Endothelial cell of umbilical vein (primary cell): ENCODE measurements at regions not wholly inside any gene's neighbourhood (a gene's known extent, or its start where the extent isn't known, plus 50 kb on each side); places are given as distances from the start of the nearest gene placed in this dataset.

Experiments used
- EZH2 ChIP-seq: IDR thresholded peaks from 2 replicates; pipeline ENCODE4 v1.6.1; 2012; ENCODE audit warnings: borderline replicate concordance, low read depth, mild to moderate bottlenecking, moderate library complexity, low read length, inconsistent platforms; ENCODE audit not compliant: severe bottlenecking
- FOS ChIP-seq: IDR thresholded peaks from 2 replicates; pipeline ENCODE4 v1.6.1; 2011; ENCODE audit warnings: mild to moderate bottlenecking, low read length, moderate library complexity, borderline replicate concordance; ENCODE audit not compliant: insufficient read depth
- MYC ChIP-seq: IDR thresholded peaks from one replicate; pipeline ENCODE4 v1.6.1; 2011; ENCODE audit warnings: mild to moderate bottlenecking, low read depth, low read length
- POLR2A ChIP-seq: IDR thresholded peaks from 2 replicates; pipeline ENCODE4 v1.6.1; 2012; ENCODE audit warnings: low read depth, mild to moderate bottlenecking, control low read depth, low read length
- POLR2AphosphoS5 ChIP-seq: IDR thresholded peaks from 2 replicates; pipeline ENCODE4 v1.6.1; 2012; ENCODE audit warnings: low read depth, mild to moderate bottlenecking, control low read depth, low read length, moderate library complexity; ENCODE audit not compliant: insufficient read depth
- TF ChIP-seq, protein P1 (sequence below), 2 donors: IDR thresholded peaks; 1 replicate in 1 of 2; 2 replicates in 1 of 2; pipeline ENCODE4 v1.5.1; 2011; ENCODE audit warnings: low read length in 2 of 2, mild to moderate bottlenecking in 2 of 2, moderate library complexity in 2 of 2, control low read depth in 1 of 2, inconsistent platforms in 1 of 2, low read depth in 1 of 2; ENCODE audit not compliant: insufficient read depth in 1 of 2; ENCODE audit errors: extremely low read depth in 1 of 2
- TF ChIP-seq, protein P2 (sequence below): IDR thresholded peaks from 2 replicates; pipeline ENCODE4 v1.6.1; 2011; ENCODE audit not compliant: insufficient read depth, insufficient read length

DNA sequence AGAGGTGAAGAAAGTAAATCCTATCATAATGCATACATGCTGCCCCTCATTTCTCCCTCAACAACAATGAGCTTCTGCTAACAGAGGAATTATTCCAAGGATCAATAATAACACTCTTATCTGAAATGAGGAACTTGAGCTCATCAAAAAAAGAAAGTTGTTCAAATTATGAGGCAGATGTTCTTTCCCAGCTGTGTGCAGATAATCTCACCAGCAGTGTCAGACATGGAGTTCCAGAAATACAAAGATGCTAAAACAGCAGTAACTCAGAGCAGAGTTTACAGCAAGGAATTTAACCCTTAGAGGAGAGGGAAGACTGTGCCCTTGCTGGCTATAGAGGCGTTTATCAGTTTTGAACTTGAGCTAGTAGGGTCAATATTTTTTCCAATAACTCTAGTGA, 153.1 kb downstream of the TRIM36 start:
- TF ChIP-seq, protein P1, sequence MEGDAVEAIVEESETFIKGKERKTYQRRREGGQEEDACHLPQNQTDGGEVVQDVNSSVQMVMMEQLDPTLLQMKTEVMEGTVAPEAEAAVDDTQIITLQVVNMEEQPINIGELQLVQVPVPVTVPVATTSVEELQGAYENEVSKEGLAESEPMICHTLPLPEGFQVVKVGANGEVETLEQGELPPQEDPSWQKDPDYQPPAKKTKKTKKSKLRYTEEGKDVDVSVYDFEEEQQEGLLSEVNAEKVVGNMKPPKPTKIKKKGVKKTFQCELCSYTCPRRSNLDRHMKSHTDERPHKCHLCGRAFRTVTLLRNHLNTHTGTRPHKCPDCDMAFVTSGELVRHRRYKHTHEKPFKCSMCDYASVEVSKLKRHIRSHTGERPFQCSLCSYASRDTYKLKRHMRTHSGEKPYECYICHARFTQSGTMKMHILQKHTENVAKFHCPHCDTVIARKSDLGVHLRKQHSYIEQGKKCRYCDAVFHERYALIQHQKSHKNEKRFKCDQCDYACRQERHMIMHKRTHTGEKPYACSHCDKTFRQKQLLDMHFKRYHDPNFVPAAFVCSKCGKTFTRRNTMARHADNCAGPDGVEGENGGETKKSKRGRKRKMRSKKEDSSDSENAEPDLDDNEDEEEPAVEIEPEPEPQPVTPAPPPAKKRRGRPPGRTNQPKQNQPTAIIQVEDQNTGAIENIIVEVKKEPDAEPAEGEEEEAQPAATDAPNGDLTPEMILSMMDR (IDR thresholded peaks at IDR 0.05; ENCODE audit: extremely low read depth in 1 of 2, insufficient read depth in 1 of 2, low read depth in 1 of 2, low read length in 2 of 2), result no peak
- TF ChIP-seq FOS (no peak), POLR2A (no peak), EZH2 (no peak), POLR2AphosphoS5 (no peak), MYC (no peak)
- TF ChIP-seq, protein P2, sequence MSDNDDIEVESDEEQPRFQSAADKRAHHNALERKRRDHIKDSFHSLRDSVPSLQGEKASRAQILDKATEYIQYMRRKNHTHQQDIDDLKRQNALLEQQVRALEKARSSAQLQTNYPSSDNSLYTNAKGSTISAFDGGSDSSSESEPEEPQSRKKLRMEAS, result no peak
